ENCODE measurements at regions not wholly inside any gene's neighbourhood (a gene's known extent, or its start where the extent isn't known, plus 50 kb on each side); places are given as distances from the start of the nearest gene placed in this dataset.

DNA sequence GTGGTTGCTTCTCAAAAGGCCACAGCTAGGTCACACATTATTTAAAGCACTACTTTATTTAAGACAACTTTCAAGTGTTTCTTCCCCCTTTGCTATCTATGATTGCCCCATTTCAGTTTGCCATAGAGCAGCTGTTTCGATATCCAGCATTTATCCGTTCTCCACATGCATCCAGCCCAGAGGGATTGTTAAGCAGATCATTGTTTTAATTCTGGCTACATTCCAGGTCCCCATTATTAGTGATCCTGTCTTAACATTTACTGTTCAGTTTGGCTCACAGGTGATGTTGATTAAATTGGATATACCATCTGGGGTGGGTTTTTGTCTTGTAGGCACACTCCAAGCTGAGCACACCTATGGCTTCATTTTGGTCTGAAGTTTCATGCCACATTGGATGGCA, 638.7 kb downstream of the ZEB2 start:
- Histone ChIP-seq H3K36me3 (ENCODE audit: low read length) (no peaks in the 10 kb centered on the region), H3F3A (ENCODE audit: insufficient read depth) (no peaks in the 10 kb centered on the region), H3K27me3 (ENCODE audit: low read length) (no peaks in the 10 kb centered on the region), H3K9ac (ENCODE audit: low read length) (no peak overlapping the region), H2AFZ (ENCODE audit: low read depth, low read length, severe bottlenecking) (no peak overlapping the region), H3K4me3 (ENCODE audit: insufficient read depth, low read length, poor library complexity, severe bottlenecking) (no peak overlapping the region), H3K4me2 (ENCODE audit: low read depth, low read length, poor library complexity, severe bottlenecking) (no peak overlapping the region), H3K9me3 (ENCODE audit: insufficient read depth, low read length) (no peaks in the 10 kb centered on the region), H4K20me1 (ENCODE audit: low read depth, low read length) (no peaks in the 10 kb centered on the region), H3K9me2 (replicated peaks; ENCODE audit: insufficient read depth, low read length) (no peaks in the 10 kb centered on the region), H3K27ac (ENCODE audit: low read depth, low read length) (no peak overlapping the region), H3K79me2 (ENCODE audit: insufficient read depth, low read length) (no peaks in the 10 kb centered on the region)
- TF ChIP-seq, protein P1, sequence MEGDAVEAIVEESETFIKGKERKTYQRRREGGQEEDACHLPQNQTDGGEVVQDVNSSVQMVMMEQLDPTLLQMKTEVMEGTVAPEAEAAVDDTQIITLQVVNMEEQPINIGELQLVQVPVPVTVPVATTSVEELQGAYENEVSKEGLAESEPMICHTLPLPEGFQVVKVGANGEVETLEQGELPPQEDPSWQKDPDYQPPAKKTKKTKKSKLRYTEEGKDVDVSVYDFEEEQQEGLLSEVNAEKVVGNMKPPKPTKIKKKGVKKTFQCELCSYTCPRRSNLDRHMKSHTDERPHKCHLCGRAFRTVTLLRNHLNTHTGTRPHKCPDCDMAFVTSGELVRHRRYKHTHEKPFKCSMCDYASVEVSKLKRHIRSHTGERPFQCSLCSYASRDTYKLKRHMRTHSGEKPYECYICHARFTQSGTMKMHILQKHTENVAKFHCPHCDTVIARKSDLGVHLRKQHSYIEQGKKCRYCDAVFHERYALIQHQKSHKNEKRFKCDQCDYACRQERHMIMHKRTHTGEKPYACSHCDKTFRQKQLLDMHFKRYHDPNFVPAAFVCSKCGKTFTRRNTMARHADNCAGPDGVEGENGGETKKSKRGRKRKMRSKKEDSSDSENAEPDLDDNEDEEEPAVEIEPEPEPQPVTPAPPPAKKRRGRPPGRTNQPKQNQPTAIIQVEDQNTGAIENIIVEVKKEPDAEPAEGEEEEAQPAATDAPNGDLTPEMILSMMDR (IDR thresholded peaks at IDR 0.05; ENCODE audit: insufficient read depth, low read length, poor library complexity, severe bottlenecking) = no peak
- no peak for TF ChIP-seq EZH2phosphoT487 (conservative IDR thresholded peaks at IDR 0.05; ENCODE audit: low read length)

DNA sequence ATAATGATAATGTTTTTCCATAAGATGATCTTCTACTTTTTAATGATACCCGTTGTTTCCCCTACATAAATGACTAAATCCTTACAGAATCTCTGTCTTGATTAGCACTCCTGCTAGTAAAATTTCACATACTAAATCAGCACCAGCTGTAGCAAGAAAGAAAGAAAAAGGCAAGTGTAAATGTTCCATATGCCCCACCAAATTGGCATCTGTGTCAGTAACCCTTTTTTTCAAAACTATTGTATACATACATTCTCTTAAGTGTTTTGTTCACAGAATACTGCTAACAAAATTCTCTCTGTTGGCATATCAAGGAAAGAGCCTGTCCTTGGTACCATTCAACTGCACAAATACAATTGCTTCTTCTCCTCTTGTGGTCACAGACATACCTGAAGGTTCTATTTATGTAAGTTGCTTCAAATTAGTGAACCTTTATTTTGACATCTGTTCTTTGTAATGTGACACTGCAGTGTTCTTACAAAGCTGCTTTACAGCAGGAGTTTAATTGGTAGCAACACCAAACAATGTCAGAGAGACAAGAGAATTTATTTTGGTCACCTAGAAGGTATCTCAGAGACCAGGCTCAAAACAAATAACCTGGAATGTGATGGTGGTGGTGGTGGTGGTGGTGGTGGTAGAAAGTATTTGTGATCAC, 641.9 kb downstream of the ZEB2 start:
- Histone ChIP-seq H3K27me3 (ENCODE audit: low read length) (no peaks in the 10 kb centered on the region), H3K4me2 (ENCODE audit: low read depth, low read length, poor library complexity, severe bottlenecking) (no peak overlapping the region), H2AFZ (ENCODE audit: low read depth, low read length, severe bottlenecking) (no peak overlapping the region), H3K9me3 (ENCODE audit: insufficient read depth, low read length) (no peaks in the 10 kb centered on the region; the same call in 1 of the 2 replicates), H3K27ac (ENCODE audit: low read depth, low read length) (no peak overlapping the region), H3K9ac (ENCODE audit: low read length) (no peak overlapping the region), H3K9me2 (replicated peaks; ENCODE audit: insufficient read depth, low read length) (no peaks in the 10 kb centered on the region), H3K79me2 (ENCODE audit: insufficient read depth, low read length) (no peaks in the 10 kb centered on the region), H4K20me1 (ENCODE audit: low read depth, low read length) (no peaks in the 10 kb centered on the region), H3K36me3 (ENCODE audit: low read length) (no peaks in the 10 kb centered on the region), H3F3A (ENCODE audit: insufficient read depth) (no peaks in the 10 kb centered on the region), H3K4me3 (ENCODE audit: insufficient read depth, low read length, poor library complexity, severe bottlenecking) (no peak overlapping the region)
- TF ChIP-seq, protein P1 (IDR thresholded peaks at IDR 0.05; ENCODE audit: insufficient read depth, low read length, poor library complexity, severe bottlenecking) = no peak
- no peak for TF ChIP-seq EZH2phosphoT487 (conservative IDR thresholded peaks at IDR 0.05; ENCODE audit: low read length)

DNA sequence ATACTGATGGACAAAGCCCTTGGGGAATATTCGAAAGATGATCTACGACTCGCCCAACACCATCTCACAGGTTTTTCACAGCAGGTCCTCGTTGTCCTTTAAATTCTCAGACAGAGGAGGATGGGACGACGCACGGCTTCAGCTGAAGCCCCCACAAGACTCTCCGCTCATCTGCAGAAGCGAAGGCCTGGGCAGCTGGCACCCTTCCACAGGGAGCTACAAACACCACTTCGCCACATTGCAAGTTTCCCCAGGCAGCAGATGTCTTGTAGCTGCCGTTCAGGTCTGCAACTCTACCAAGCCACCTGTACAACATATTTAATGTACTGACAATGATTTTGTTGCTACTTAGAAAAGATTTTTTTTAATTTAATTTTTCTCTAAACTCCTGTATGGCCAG, 642.9 kb downstream of the ZEB2 start:
- H3K36me3 ChIP-seq (ENCODE audit: low read length) = no peaks in the 10 kb centered on the region
- TF ChIP-seq, protein P1 (IDR thresholded peaks at IDR 0.05; ENCODE audit: insufficient read depth, low read length, poor library complexity, severe bottlenecking) = no peak
- no peak for TF ChIP-seq EZH2phosphoT487 (conservative IDR thresholded peaks at IDR 0.05; ENCODE audit: low read length)
- no peaks in the 10 kb centered on the region for H3K79me2 ChIP-seq (ENCODE audit: insufficient read depth, low read length)
- H3K4me2 ChIP-seq (ENCODE audit: low read depth, low read length, poor library complexity, severe bottlenecking) = no peak overlapping the region
- no peak overlapping the region for H3K4me3 ChIP-seq (ENCODE audit: insufficient read depth, low read length, poor library complexity, severe bottlenecking)
- H3K9me2 ChIP-seq (replicated peaks; ENCODE audit: insufficient read depth, low read length) = no peaks in the 10 kb centered on the region
- no peak overlapping the region for H3K27ac ChIP-seq (ENCODE audit: low read depth, low read length)
- H3K27me3 ChIP-seq (ENCODE audit: low read length) = no peaks in the 10 kb centered on the region
- no peaks in the 10 kb centered on the region; the same call in 1 of the 2 replicates for H3K9me3 ChIP-seq (ENCODE audit: insufficient read depth, low read length)
- H3K9ac ChIP-seq (ENCODE audit: low read length) = no peak overlapping the region
- H4K20me1 ChIP-seq (ENCODE audit: low read depth, low read length) = no peaks in the 10 kb centered on the region
- H2AFZ ChIP-seq (ENCODE audit: low read depth, low read length, severe bottlenecking) = no peak overlapping the region
- H3F3A ChIP-seq (ENCODE audit: insufficient read depth) = no peaks in the 10 kb centered on the region

Measured in SU-DHL-6 (cell line).